Upper lobe of left lung (tissue), 4 donors: ENCODE measurements at regions not wholly inside any gene's neighbourhood (a gene's known extent, or its start where the extent isn't known, plus 50 kb on each side); places are given as distances from the start of the nearest gene placed in this dataset.

Source experiments
- EP300 ChIP-seq, 4 donors: sonication (generic); formaldehyde crosslinking; IDR thresholded peaks; one replicate each; pipeline ENCODE4 v1.5.1; 2017; ENCODE audit warnings: antibody characterized with exemption in 4 of 4, control low read depth in 2 of 4
- POLR2A ChIP-seq, 4 donors: fragments of 450-650 bp; IDR thresholded peaks; one replicate each; pipeline ENCODE4 v1.5.1; 2016 to 2017; ENCODE audit warnings: antibody characterized with exemption in 4 of 4, mild to moderate bottlenecking in 2 of 4
- TF ChIP-seq, protein P1 (sequence below), 6 experiments: fragments of 450-650 bp in 4 of 6; fragments of 200-600 bp in 2 of 6; sonication (generic) in 2 of 6; IDR thresholded peaks; one replicate each; pipeline ENCODE4 v1.5.1; 2016 to 2019; ENCODE audit warnings: antibody characterized with exemption in 6 of 6

DNA sequence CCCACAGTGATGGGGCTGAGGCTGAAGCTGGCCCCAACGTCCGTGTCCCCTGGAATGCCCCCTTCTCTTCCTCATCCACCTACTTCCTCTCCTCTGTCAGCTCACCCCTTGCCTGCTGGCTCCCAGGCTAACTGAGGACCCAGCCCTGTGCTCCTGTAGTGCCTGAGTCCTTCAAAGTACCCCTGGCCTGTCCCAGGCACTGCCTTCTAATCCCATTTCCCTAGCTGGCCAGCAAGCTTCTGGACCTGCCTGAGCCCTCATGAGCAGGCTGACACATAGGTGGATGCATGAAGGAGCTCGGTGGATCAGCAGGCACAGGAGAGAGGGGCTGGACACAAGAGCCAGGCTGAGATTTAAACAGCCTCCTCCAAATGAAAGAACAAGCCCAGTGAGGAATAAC lies 650.8 kb downstream of the NPHP4 start:
- TF ChIP-seq, protein P1, sequence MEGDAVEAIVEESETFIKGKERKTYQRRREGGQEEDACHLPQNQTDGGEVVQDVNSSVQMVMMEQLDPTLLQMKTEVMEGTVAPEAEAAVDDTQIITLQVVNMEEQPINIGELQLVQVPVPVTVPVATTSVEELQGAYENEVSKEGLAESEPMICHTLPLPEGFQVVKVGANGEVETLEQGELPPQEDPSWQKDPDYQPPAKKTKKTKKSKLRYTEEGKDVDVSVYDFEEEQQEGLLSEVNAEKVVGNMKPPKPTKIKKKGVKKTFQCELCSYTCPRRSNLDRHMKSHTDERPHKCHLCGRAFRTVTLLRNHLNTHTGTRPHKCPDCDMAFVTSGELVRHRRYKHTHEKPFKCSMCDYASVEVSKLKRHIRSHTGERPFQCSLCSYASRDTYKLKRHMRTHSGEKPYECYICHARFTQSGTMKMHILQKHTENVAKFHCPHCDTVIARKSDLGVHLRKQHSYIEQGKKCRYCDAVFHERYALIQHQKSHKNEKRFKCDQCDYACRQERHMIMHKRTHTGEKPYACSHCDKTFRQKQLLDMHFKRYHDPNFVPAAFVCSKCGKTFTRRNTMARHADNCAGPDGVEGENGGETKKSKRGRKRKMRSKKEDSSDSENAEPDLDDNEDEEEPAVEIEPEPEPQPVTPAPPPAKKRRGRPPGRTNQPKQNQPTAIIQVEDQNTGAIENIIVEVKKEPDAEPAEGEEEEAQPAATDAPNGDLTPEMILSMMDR (IDR thresholded peaks at IDR 0.05), result no peak
- TF ChIP-seq POLR2A (IDR thresholded peaks at IDR 0.05) (no peak), EP300 (IDR thresholded peaks at IDR 0.05) (no peak)
